ENCODE measurements at regions not wholly inside any gene's neighbourhood (a gene's known extent, or its start where the extent isn't known, plus 50 kb on each side); places are given as distances from the start of the nearest gene placed in this dataset.

DNA sequence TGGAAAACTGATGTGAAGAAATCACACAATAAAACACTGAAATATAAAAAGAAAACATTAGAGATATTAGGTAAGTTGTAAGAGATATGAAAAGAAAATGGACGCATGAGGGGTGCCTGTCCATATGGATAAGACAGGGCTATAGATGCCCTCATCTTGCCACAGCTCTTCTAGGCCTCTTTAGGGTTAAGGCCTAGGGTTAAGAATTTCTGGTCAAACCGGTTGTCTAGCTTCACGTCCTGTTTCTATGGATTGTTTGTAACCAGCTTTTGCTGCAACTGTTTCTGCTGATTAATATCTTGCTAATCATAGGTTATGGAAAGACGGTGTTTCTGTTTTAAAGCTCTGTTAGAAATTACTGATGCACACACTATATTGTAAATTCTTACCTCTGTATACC lies 389.9 kb upstream of the CTNND2 start:
- Histone ChIP-seq H3K9ac (ENCODE audit: insufficient read depth, low read length) (no peak overlapping the region), H3K4me2 (ENCODE audit: extremely low read depth, insufficient read depth, low read length) (no peak overlapping the region), H3K27me3 (ENCODE audit: control insufficient read depth, insufficient read depth, low read length) (no peaks in the 10 kb centered on the region), H3K4me3 (replicated peaks in 1 of 4; ENCODE audit: control extremely low read depth in 1 of 4, insufficient read depth in 1 of 4, low read depth in 3 of 4, low read length in 4 of 4) (no peak overlapping the region), H2AFZ (ENCODE audit: low read length) (no peak overlapping the region), H3K79me2 (ENCODE audit: control insufficient read depth, insufficient read depth, low read length) (no peaks in the 10 kb centered on the region), H3K36me3 (ENCODE audit: control insufficient read depth, insufficient read depth, low read length) (no peaks in the 10 kb centered on the region), H3K27ac (ENCODE audit: insufficient read depth, low read length) (no peak overlapping the region), H4K20me1 (ENCODE audit: control insufficient read depth, extremely low read depth, insufficient read depth, low read length) (no peaks in the 10 kb centered on the region), H3K4me1 (ENCODE audit: control insufficient read depth, extremely low read depth, insufficient read depth, low read length) (no peaks in the 10 kb centered on the region), H3K9me3 (ENCODE audit: control insufficient read depth, insufficient read depth, low read depth, low read length) (no peaks in the 10 kb centered on the region)
- TF ChIP-seq, protein P1, sequence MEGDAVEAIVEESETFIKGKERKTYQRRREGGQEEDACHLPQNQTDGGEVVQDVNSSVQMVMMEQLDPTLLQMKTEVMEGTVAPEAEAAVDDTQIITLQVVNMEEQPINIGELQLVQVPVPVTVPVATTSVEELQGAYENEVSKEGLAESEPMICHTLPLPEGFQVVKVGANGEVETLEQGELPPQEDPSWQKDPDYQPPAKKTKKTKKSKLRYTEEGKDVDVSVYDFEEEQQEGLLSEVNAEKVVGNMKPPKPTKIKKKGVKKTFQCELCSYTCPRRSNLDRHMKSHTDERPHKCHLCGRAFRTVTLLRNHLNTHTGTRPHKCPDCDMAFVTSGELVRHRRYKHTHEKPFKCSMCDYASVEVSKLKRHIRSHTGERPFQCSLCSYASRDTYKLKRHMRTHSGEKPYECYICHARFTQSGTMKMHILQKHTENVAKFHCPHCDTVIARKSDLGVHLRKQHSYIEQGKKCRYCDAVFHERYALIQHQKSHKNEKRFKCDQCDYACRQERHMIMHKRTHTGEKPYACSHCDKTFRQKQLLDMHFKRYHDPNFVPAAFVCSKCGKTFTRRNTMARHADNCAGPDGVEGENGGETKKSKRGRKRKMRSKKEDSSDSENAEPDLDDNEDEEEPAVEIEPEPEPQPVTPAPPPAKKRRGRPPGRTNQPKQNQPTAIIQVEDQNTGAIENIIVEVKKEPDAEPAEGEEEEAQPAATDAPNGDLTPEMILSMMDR (conservative IDR thresholded peaks at IDR 0.05 in 1 of 2, IDR thresholded peaks at IDR 0.05 in 1 of 2; ENCODE audit: low read depth in 1 of 2, low read length in 2 of 2), result no peak
- TF ChIP-seq EZH2 (IDR thresholded peaks at IDR 0.05; ENCODE audit: low read length, missing control alignments), result no peak
- DNase-seq (ENCODE audit: low read depth in 2 of 2), result no peak

DNA sequence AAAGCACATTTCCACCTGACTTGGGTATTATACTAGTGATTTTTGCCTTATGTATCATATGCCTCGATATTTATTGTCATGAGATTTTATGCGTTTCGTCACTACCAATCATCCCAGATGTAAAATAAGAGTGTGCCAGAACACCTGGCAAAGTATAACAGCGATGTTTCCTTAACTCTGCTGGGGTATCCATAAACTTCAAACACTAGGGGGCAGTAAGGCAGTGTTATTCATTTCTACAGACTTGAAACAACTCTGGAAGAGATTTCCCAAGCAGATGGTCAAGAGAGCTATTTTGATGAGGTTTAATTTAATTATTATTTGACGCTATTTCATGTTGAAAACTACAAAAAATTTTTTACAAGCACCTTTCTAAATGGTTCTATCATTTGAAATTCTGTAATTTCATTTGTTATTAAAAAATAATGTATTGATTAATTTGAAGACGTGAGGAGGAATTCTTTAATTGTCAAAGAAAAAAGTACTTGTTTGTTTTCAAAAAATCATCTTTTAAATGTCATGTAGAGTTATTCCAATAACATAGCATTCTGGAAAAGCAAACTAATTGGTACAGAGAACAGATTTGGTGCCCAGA lies 388.5 kb upstream of the CTNND2 start:
- H3K79me2 ChIP-seq (ENCODE audit: control insufficient read depth, insufficient read depth, low read length), result no peaks in the 10 kb centered on the region
- no peaks in the 10 kb centered on the region for H3K36me3 ChIP-seq (ENCODE audit: control insufficient read depth, insufficient read depth, low read length)
- no peak overlapping the region for H2AFZ ChIP-seq (ENCODE audit: low read length)
- no peak for TF ChIP-seq EZH2 (IDR thresholded peaks at IDR 0.05; ENCODE audit: low read length, missing control alignments)
- TF ChIP-seq, protein P1 (conservative IDR thresholded peaks at IDR 0.05 in 1 of 2, IDR thresholded peaks at IDR 0.05 in 1 of 2; ENCODE audit: low read depth in 1 of 2, low read length in 2 of 2), result no peak
- H3K27ac ChIP-seq (ENCODE audit: insufficient read depth, low read length), result no peak overlapping the region
- H3K27me3 ChIP-seq (ENCODE audit: control insufficient read depth, insufficient read depth, low read length), result no peaks in the 10 kb centered on the region
- no peak overlapping the region for H3K4me2 ChIP-seq (ENCODE audit: extremely low read depth, insufficient read depth, low read length)
- no peak overlapping the region for H3K4me3 ChIP-seq (replicated peaks in 1 of 4; ENCODE audit: control extremely low read depth in 1 of 4, insufficient read depth in 1 of 4, low read depth in 3 of 4, low read length in 4 of 4)
- DNase-seq (ENCODE audit: low read depth in 2 of 2), result peak in 1 of 2 donors; percentile 20
- H3K4me1 ChIP-seq (ENCODE audit: control insufficient read depth, extremely low read depth, insufficient read depth, low read length), result no peaks in the 10 kb centered on the region
- H3K9ac ChIP-seq (ENCODE audit: insufficient read depth, low read length), result no peak overlapping the region
- no peaks in the 10 kb centered on the region for H3K9me3 ChIP-seq (ENCODE audit: control insufficient read depth, insufficient read depth, low read depth, low read length)
- no peaks in the 10 kb centered on the region for H4K20me1 ChIP-seq (ENCODE audit: control insufficient read depth, extremely low read depth, insufficient read depth, low read length)

DNA sequence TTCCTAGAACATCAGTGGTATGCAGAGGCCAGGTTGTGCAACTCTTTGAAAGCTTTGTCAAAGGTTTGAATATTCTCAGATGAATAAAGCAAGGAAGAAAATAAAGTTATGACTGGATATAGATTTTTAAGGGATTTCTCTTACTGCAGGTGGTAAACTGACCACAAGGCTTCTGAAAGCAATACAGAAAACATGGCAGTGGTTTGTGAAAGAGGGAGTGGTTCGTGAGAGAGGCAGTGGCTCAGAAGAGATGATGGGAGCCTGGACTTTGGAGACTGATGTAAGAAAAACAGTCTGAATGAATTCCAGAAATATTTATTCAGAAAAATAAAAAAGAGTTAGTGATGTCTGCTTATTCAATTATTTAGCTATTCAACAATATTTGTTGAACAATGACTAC lies 380.4 kb upstream of the CTNND2 start:
- Histone ChIP-seq H3K4me1 (ENCODE audit: control insufficient read depth, extremely low read depth, insufficient read depth, low read length) (no peaks in the 10 kb centered on the region), H3K79me2 (ENCODE audit: control insufficient read depth, insufficient read depth, low read length) (no peaks in the 10 kb centered on the region), H3K27me3 (ENCODE audit: control insufficient read depth, insufficient read depth, low read length) (no peaks in the 10 kb centered on the region), H3K9me3 (ENCODE audit: control insufficient read depth, insufficient read depth, low read depth, low read length) (no peaks in the 10 kb centered on the region), H3K4me3 (replicated peaks in 1 of 4; ENCODE audit: control extremely low read depth in 1 of 4, insufficient read depth in 1 of 4, low read depth in 3 of 4, low read length in 4 of 4) (no peak overlapping the region), H2AFZ (ENCODE audit: low read length) (no peak overlapping the region), H4K20me1 (ENCODE audit: control insufficient read depth, extremely low read depth, insufficient read depth, low read length) (no peaks in the 10 kb centered on the region), H3K36me3 (ENCODE audit: control insufficient read depth, insufficient read depth, low read length) (no peaks in the 10 kb centered on the region), H3K4me2 (ENCODE audit: extremely low read depth, insufficient read depth, low read length) (no peak overlapping the region), H3K27ac (ENCODE audit: insufficient read depth, low read length) (no peak overlapping the region), H3K9ac (ENCODE audit: insufficient read depth, low read length) (no peak overlapping the region)
- no peak for DNase-seq (ENCODE audit: low read depth in 2 of 2)
- TF ChIP-seq EZH2 (IDR thresholded peaks at IDR 0.05; ENCODE audit: low read length, missing control alignments), result no peak
- TF ChIP-seq, protein P1 (conservative IDR thresholded peaks at IDR 0.05 in 1 of 2, IDR thresholded peaks at IDR 0.05 in 1 of 2; ENCODE audit: low read depth in 1 of 2, low read length in 2 of 2), result no peak

All from fibroblast of lung (primary cell).